ENCODE measurements at regions not wholly inside any gene's neighbourhood (a gene's known extent, or its start where the extent isn't known, plus 50 kb on each side); places are given as distances from the start of the nearest gene placed in this dataset.

- H3K36me3 ChIP-seq (ENCODE audit: insufficient read depth, low read length, poor library complexity, severe bottlenecking): no peaks in the 10 kb centered on the region
- intact Hi-C loops (cut with micrococcal nuclease; ENCODE audit: unreplicated experiment): no loop called here
- no peak for DNase-seq (ENCODE audit: low spot score)
- H3K4me3 ChIP-seq (ENCODE audit: low read depth, low read length, poor library complexity, severe bottlenecking): no peak overlapping the region
- TF ChIP-seq CTCF (conservative IDR thresholded peaks at IDR 0.05; ENCODE audit: low read depth, low read length) (no peak), EZH2 (IDR thresholded peaks at IDR 0.05; ENCODE audit: borderline replicate concordance, low read depth, low read length, poor library complexity, severe bottlenecking) (no peak)
- ChIA-PET POLR2A (ENCODE audit: low non-redundant PET) (no interaction called here), CTCF (no interaction called here)
- H3K9me3 ChIP-seq (ENCODE audit: low read depth, low read length, poor library complexity, severe bottlenecking): no peaks in the 10 kb centered on the region
- no TSS peak for BruUV-seq (replicated peaks)
- H3K27ac ChIP-seq (ENCODE audit: low read depth, low read length, poor library complexity, severe bottlenecking): no peak overlapping the region
- no peaks in the 10 kb centered on the region for H3K27me3 ChIP-seq (replicated peaks; ENCODE audit: insufficient read depth, low read depth, low read length, poor library complexity)
- H3K4me1 ChIP-seq (ENCODE audit: insufficient read depth, low read length, poor library complexity, severe bottlenecking): no peaks in the 10 kb centered on the region
Observed at GRCh38 chr5:105330185-105330584, 1767.6 kb upstream of the NUDT12 start.

GRCh38 chr5:105304859-105305258, 1742.3 kb upstream of the NUDT12 start:
- TF ChIP-seq CTCF (conservative IDR thresholded peaks at IDR 0.05; ENCODE audit: low read depth, low read length) (peak; percentile 29; the same call in 1 of the 2 replicates), EZH2 (IDR thresholded peaks at IDR 0.05; ENCODE audit: borderline replicate concordance, low read depth, low read length, poor library complexity, severe bottlenecking) (no peak)
- no peaks in the 10 kb centered on the region for H3K4me1 ChIP-seq (ENCODE audit: insufficient read depth, low read length, poor library complexity, severe bottlenecking)
- H3K9me3 ChIP-seq (ENCODE audit: low read depth, low read length, poor library complexity, severe bottlenecking): no peaks in the 10 kb centered on the region
- ChIA-PET POLR2A (ENCODE audit: low non-redundant PET) (no interaction called here), CTCF (no interaction called here)
- H3K27me3 ChIP-seq (replicated peaks; ENCODE audit: insufficient read depth, low read depth, low read length, poor library complexity): no peaks in the 10 kb centered on the region
- no peak for DNase-seq (ENCODE audit: low spot score)
- BruUV-seq (replicated peaks): no TSS peak
- intact Hi-C loops (cut with micrococcal nuclease; ENCODE audit: unreplicated experiment): no loop called here
- no peak overlapping the region for H3K4me3 ChIP-seq (ENCODE audit: low read depth, low read length, poor library complexity, severe bottlenecking)
- H3K27ac ChIP-seq (ENCODE audit: low read depth, low read length, poor library complexity, severe bottlenecking): no peak overlapping the region
- no peaks in the 10 kb centered on the region for H3K36me3 ChIP-seq (ENCODE audit: insufficient read depth, low read length, poor library complexity, severe bottlenecking)

- Histone ChIP-seq H3K27me3 (replicated peaks; ENCODE audit: insufficient read depth, low read depth, low read length, poor library complexity) (no peaks in the 10 kb centered on the region), H3K27ac (ENCODE audit: low read depth, low read length, poor library complexity, severe bottlenecking) (no peak overlapping the region), H3K36me3 (ENCODE audit: insufficient read depth, low read length, poor library complexity, severe bottlenecking) (no peaks in the 10 kb centered on the region), H3K4me1 (ENCODE audit: insufficient read depth, low read length, poor library complexity, severe bottlenecking) (no peaks in the 10 kb centered on the region), H3K9me3 (ENCODE audit: low read depth, low read length, poor library complexity, severe bottlenecking) (no peaks in the 10 kb centered on the region), H3K4me3 (ENCODE audit: low read depth, low read length, poor library complexity, severe bottlenecking) (no peak overlapping the region)
- BruUV-seq (replicated peaks): no TSS peak
- POLR2A ChIA-PET (ENCODE audit: low non-redundant PET): no interaction called here
- DNase-seq (ENCODE audit: low spot score): no peak
- intact Hi-C loops (cut with micrococcal nuclease; ENCODE audit: unreplicated experiment): no loop called here
- no peak for TF ChIP-seq EZH2 (IDR thresholded peaks at IDR 0.05; ENCODE audit: borderline replicate concordance, low read depth, low read length, poor library complexity, severe bottlenecking)
- no peak for TF ChIP-seq CTCF (conservative IDR thresholded peaks at IDR 0.05; ENCODE audit: low read depth, low read length)
- CTCF ChIA-PET: no interaction called here
Observed at GRCh38 chr5:105288946-105289345, 1726.4 kb upstream of the NUDT12 start.

Measured in A673 (cell line).